Kidney (tissue), 13 donors: ENCODE measurements at regions not wholly inside any gene's neighbourhood (a gene's known extent, or its start where the extent isn't known, plus 50 kb on each side); places are given as distances from the start of the nearest gene placed in this dataset.

Experiments used
- DNase-seq, 5 donors: peaks; one replicate each; pipeline ENCODE4 v3.0.0-alpha.2; 2013 to 2020
- FAIRE-seq: peaks from 2 replicates; lab custom pipeline; 2012; peaks lifted over from hg19 to GRCh38; lab: Jason Lieb, UNC
- H3K27ac ChIP-seq, 2 donors: one replicate each; pipeline ENCODE4 v1.7.0; 2013; ENCODE audit warnings: low read depth in 2 of 2, low read length in 2 of 2, inconsistent platforms in 1 of 2
- H3K27me3 ChIP-seq: one replicate; pipeline ENCODE4 v1.7.1; 2013; ENCODE audit warnings: low read length, inconsistent platforms; ENCODE audit not compliant: control insufficient read depth, insufficient read depth
- H3K36me3 ChIP-seq, 3 donors: one replicate each; pipeline versions ENCODE4 v1.7.0 to v1.7.1; 2013; ENCODE audit warnings: low read length in 3 of 3, control low read depth in 1 of 3, inconsistent platforms in 1 of 3; ENCODE audit not compliant: insufficient read depth in 3 of 3, control insufficient read depth in 2 of 3
- H3K4me1 ChIP-seq, 3 donors: one replicate each; pipeline versions ENCODE4 v1.7.0 to v1.7.1; 2013; ENCODE audit warnings: low read length in 3 of 3, inconsistent platforms in 1 of 3, low read depth in 1 of 3; ENCODE audit not compliant: control insufficient read depth in 2 of 3, insufficient read depth in 2 of 3
- H3K4me3 ChIP-seq, 3 donors: one replicate each; pipeline versions ENCODE4 v1.7.0 to v1.8.1; 2013; ENCODE audit warnings: low read length in 3 of 3, control low read depth in 1 of 3, inconsistent platforms in 1 of 3
- H3K9ac ChIP-seq, 3 donors: one replicate each; pipeline versions ENCODE4 v1.7.0 to v1.7.1; 2013; ENCODE audit warnings: low read length in 3 of 3, control low read depth in 1 of 3, inconsistent platforms in 1 of 3
- H3K9me3 ChIP-seq, 3 donors: one replicate each; pipeline versions ENCODE4 v1.7.0 to v1.7.1; 2013; ENCODE audit warnings: low read length in 3 of 3, control low read depth in 1 of 3, inconsistent platforms in 1 of 3; ENCODE audit not compliant: control insufficient read depth in 2 of 3, insufficient read depth in 1 of 3
- CTCF ChIP-seq: IDR thresholded peaks from 3 replicates; pipeline ENCODE4 v1.5.1; 2012; ENCODE audit warnings: mild to moderate bottlenecking, moderate library complexity, borderline replicate concordance; ENCODE audit not compliant: insufficient read depth; ENCODE audit errors: extremely low read depth
- intact Hi-C: fragments of 100-400 bp; cut with DNase I; formaldehyde crosslinking; loops from one replicate; pipeline ENCODE4 v1.11.1; 2022
- donor health status: control.
- donor health status: control.
- donor health status: control.
- donor health status: control.
- donor health status: control.
- donor health status: DM: yes; HTN: yes; CAD: no.
- donor health status: Normal renal cell carcinoma (clear cell type).

- no peaks in the 10 kb centered on the region for H3K27me3 ChIP-seq
- intact Hi-C loops = no loop called here
- H3K27ac ChIP-seq = no peak overlapping the region
- H3K9ac ChIP-seq = no peak overlapping the region
- TF ChIP-seq CTCF = no peak
- DNase-seq = no peak
- no peaks in the 10 kb centered on the region for H3K36me3 ChIP-seq
- H3K9me3 ChIP-seq = no peaks in the 10 kb centered on the region
- peaks cover 0 to 19% (median 10%) of the 10 kb centered on the region in 3 donors for H3K4me1 ChIP-seq
- FAIRE-seq = no peak
- no peak overlapping the region for H3K4me3 ChIP-seq
Observed at GRCh38 chr3:44068753-44069152, 172.9 kb upstream of the TOPAZ1 start.

DNA sequence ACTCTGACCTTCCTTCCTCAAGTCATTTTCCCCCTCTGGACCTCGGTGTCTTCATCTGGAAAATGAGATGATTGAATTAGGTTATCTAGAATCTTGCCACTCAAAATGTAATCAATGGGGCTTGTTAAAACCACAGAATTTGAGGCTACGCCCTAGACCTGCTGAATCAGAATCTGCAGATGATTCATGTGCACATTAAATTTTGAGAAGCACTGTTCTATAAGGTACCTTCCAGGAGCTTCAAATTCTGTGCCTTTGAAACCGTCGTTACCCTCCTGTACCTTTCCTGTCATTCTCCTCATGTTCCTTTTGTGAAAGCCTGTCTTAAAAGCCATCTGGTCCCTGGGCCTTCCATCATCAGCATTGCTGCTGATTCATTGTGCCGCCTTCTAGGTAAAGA is 172.4 kb upstream of the TOPAZ1 start:
- no peak overlapping the region for H3K27ac ChIP-seq
- intact Hi-C loops = no loop called here
- no peaks in the 10 kb centered on the region for H3K36me3 ChIP-seq
- H3K27me3 ChIP-seq = no peaks in the 10 kb centered on the region
- TF ChIP-seq CTCF = no peak
- H3K4me1 ChIP-seq = peaks cover 0 to 19% (median 10%) of the 10 kb centered on the region in 3 donors
- FAIRE-seq (no peak), DNase-seq (no peak)
- no peak overlapping the region for H3K4me3 ChIP-seq
- no peaks in the 10 kb centered on the region for H3K9me3 ChIP-seq
- no peak overlapping the region for H3K9ac ChIP-seq

GRCh38 chr3:44070841-44071546 is 170.7 kb upstream of the TOPAZ1 start:
- TF ChIP-seq CTCF = no peak
- H3K27ac ChIP-seq = no peak overlapping the region
- peaks cover 0 to 15% (median 6%) of the 10 kb centered on the region in 3 donors for H3K4me1 ChIP-seq
- H3K9me3 ChIP-seq = no peaks in the 10 kb centered on the region
- intact Hi-C loops = no loop called here
- no peak overlapping the region for H3K9ac ChIP-seq
- H3K27me3 ChIP-seq = no peaks in the 10 kb centered on the region
- no peak for DNase-seq
- no peaks in the 10 kb centered on the region for H3K36me3 ChIP-seq
- no peak overlapping the region for H3K4me3 ChIP-seq
- no peak for FAIRE-seq
